HG03575 (cell line): ENCODE measurements at regions not wholly inside any gene's neighbourhood (a gene's known extent, or its start where the extent isn't known, plus 50 kb on each side); places are given as distances from the start of the nearest gene placed in this dataset.

Source experiments
- ATAC-seq: cut with Tn5 transposase; IDR thresholded peaks from one replicate; pipeline ENCODE4 v1.9.1; 2021; ENCODE audit not compliant: unreplicated experiment, insufficient number of reproducible peaks, low FRiP score; ENCODE audit errors: extremely low read depth

DNA sequence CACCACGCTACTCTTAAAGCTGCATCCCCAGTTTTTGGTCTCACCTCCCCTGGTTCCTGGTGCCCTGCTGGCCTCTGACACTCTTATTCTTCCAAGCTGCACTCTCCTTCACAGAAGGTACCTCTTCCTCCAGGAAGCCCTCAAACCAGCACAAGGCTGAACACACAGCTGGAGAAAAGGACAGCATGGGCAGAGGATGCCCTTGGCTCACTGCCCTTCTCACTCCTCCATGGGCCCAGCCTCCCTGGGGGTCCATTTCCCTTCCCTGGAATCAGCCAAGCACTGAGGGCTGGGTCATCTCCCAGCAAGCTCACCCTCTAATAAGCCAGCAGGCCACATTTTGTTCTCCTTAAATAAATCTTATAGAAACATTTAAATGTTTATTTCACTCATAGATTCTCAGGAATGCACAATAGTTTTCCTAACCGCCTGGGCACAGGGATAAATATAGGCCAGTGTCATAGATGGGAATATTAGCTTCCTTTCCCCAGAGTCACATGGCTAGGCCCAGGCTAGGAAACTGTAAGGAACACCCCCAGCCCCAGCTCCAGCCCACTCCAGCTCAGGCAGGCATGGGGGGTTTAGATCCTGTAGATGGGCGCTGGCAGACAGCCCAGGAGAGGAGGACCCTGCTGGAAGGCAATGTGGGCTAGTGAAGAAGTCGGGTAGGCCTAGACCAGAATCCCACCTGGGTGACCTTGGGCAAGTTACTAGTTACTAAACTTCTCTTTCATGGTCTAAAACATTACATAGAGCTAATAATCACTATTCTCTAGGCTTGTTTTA is 51.5 kb downstream of the IRAG1 start:
- no peak for ATAC-seq

DNA sequence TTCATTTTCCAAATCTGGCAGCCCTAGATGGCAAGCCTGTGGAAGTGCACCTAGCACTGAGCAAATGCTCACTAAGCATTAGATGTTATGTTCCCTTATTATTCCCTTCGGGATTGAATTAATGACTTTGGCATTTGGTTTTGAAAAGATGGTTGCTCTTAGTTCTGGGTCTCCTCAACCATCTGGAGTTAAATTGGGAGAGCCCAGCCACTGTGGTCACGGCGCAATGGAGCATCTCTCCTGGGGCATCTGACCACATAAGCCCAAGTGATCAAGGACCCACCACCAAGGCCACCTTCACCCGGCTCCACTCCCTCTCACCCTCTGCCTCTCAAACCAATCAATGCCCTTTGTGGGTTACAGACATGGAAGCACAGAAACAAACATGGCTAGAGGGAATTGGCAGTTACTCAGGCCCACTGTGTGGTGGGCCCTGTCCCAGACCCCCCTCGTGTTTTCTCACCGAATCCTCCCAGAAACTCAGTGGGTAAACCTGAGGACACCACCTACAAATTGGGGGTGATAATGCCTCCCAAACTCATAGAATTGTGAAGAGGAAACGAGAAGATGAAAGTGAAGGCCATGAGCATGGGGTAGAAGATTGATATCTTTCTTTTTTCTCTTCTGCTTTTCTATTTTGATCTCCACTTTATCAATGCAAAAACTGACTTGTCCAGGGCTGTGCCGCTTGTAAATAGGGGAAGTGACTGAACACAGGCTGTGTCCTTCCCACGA is 52.2 kb downstream of the IRAG1 start:
- ATAC-seq, result peak; percentile 70

DNA sequence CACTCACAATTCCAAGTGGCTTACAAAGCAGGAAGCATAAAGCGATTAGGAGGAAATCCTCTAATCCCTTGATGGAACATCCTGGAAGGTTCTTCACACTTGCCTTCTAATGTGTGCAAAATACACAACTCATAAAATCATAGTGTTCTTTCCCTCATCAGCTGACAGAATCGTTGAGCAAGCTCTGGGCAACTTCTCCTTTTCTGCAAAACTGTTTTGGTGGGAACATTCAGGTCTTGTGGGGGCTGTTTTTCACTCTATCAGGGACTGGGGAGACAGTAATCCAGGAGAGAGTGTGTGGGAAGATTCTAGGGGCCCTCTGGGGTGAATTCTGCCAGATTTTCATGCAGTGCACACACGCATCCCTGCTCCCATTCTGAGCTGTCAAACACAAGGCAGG is 53.2 kb downstream of the IRAG1 start:
- no peak for ATAC-seq

DNA sequence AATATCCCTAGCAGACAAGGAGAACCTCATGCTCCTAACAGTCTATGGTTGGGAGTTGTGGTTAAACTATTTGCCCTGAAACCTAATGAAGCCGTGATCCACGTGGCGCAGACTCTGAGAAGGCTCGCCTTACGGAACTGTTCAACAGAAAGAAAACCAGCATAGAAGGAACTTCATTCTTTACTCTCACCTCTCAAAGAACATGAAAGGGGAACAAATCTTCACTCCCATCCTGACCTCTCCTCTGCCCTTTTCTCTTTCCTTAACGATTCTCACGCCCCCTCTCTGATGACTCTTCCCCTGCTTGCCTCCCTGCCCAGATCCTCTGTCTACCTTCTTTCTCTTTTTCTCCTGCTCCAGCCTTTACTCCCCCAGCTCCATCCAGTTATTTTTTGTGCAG is 54.2 kb downstream of the IRAG1 start:
- no peak for ATAC-seq

DNA sequence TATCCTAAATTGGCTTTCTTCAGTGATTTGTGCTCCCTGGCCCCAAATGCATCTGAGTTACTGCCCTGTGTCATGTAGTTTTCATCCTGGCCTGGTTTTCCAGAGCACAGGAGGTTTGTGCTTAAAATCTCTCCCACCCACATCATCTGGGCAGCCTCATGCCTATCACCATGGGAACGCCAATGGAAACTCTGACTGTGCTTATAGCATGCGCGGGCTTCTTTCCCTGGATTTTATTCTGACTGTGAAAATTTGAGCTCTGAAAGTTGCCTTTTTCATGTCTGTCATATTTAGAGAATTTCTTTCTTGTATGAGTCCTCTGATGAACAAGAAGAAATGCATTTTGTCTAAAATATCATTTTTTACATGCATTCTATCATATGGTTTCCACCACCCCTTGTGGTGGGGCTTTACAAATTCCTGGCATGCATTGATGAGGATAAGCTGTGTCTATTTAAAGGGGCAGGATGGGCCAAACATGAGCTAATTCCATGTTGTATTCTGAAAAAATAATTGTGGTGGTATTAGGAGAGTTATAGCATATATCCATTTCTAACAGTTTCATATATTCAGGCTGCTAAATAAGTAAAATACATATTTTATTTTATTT is 55.1 kb downstream of the IRAG1 start:
- ATAC-seq, result no peak

DNA sequence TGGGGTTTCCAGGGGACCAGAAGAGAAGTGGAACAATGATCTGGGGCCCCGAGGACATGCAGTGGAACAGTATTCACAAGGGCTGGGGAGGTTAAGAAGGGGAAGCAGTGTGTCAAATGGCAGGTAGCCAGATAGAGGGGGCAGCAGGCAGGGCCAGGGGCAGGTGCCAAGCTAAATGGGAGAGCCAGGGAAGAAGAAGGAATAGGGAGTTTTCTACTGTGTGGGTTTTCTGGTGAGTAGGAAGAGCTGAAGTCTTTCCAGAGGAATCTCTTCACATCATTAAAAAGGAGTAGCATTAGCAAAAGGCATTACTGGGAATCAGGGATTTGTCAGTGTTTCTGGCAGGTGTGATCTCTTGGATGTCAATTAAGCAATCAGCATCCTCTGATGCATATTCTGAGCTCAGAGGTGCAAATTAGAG is 55.8 kb downstream of the IRAG1 start:
- ATAC-seq, result no peak

DNA sequence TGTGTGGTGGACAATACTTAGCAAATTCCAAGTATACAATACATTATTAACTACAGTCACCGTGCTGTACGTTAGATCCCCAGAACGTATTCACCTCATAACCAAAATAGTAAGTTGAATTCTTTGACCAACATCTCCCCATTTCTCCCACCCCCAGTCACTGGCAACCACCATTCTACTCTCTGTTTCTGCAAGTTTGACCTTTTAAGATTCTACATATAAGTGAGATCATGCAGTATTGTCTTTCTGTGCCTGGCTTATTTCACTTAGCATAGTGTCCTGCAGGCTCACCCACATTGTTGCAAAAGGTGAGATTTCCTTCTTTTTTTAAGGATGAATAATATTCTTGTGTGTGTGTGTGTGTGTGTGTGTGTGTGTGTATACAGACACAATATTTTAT is 59.1 kb downstream of the IRAG1 start:
- no peak for ATAC-seq

DNA sequence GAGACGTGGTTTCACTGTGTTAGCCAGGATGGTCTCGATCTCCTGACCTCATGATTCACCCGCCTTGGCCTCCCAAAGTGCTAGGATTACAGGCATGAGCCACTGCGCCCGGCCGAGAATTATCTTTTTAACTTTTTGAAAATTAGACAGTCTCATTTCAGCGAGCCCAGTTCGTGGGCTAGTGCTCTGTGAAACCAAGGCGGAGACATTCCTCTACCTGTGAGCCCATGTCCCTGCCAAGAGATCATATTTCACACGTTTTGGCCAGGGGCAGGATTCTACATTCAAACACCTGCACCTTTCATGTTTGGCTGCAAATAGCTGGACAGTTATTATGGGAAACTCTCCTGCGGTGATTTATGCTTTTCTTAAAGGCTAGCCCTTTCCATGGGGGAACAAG is 60.3 kb downstream of the IRAG1 start:
- ATAC-seq, result no peak

DNA sequence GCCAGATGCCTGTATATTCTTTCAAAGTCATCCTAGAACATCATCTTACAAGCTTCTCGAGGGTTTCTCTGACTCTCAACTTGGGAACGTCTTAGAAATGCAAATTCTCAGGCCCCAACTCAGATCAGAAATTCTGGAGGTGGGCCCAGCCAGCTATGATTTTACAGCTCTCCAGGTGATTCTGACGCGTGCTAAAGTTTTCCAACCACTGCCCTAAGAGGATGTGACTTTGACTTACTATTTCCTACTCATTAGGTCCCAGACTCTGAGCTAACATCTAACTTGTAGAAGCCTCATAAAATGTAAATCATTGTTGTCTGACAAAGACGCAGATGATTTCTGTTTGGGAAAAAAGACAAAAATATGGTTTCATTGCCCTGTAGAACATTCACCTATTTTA is 61.1 kb downstream of the IRAG1 start:
- ATAC-seq, result no peak

DNA sequence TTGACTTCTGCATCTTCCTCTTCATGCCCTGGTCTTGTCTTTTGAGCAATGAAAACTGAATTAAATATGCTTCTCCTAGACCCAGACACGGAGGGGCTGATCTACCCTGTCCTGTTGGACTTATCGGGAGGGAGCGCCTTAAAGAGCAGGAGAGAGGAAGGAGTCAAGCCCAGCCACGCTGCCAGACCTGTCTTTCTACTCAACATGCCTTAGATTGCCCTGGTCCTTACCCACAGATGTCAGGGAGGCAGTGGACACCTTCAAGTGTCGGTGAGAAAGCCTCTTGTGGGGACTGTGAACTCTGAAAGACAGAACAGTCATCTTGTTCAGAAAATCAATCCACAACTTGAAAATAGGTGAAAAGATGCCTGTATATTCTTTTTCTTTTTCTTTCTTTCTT is 61.8 kb downstream of the IRAG1 start:
- no peak for ATAC-seq

DNA sequence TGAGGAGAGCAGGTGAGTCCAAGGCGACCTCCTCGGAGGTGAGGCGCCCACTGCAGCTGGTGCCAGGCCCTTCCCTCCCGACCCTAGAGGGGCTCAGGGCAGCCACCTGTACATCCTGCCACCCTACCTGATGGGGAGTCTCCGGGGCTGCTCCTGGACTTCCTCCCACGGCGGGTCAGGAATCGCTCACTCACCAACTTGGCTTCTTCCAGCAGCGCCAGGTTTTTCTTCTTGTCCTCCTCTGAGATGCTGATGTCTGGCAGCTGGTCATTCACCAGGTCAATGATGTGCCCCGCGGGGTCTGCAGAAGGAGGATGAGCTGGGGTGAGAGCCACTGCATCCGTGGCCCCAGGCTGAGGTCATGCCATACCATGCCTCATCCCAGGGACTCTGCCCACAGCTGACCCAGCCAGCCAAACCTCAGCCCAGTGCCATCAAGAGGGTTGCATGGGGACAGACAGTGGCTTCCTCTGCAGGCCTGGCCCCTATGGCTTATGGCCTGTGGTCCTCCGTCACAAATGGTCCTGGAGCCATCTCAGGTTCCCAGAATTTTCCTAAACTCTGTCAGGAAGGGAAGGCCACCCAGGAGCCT is 61.0 kb upstream of the LYVE1 start:
- ATAC-seq, result no peak

DNA sequence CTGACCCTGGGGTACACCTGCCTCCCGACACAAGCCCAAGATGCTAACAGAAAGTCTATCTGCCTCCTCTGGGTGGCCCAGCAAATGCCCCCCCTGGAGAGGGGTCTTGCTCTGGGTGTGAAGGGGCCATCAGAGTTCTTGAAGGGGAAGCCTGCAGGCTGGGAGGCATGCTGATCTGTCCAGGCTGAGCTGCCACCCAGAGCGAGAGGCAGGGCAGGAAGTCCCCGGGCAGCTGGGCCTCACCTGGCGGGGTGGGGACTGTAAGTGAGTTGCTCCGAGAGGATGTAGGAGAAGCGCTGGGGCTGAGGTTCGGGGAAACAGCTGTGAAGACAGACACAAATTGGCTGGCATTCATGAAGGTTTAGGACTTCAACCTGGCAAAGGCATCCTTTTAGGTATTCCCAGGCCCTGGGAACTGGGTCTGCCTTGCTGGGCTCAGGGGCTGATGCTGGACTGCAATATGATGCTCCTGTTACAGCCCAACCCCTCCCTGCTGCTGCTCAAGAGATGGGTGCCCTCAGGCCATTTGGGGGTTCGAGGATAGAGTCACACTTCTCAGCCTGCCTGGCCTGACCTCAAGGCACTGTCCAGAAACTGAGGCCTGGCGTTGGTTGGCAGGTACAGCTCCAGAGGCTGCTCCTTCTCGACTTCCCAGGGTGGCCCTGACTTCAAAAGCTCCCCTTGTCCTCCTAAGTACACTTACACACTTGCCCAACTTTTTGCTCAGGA is 60.2 kb upstream of the LYVE1 start:
- ATAC-seq, result no peak

DNA sequence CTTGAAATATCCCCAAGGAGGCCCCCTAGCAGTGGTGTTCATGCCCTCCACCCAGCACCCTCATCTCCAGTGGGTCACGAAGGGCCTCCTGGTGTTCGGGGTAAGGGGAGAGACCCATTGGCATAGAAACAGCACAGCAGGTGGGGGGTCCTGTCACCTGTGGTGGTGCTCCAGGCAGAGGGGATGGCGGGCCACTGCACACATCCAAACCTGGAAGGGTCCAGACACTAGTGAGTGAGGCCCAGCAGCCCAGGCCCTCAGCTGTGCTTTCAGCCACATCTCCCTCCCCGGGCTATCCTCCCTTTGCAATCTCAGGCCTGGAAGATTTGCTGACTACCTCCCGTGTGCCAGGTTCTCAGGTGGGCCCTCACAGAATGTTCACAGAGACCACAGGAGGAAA is 59.4 kb upstream of the LYVE1 start:
- no peak for ATAC-seq

DNA sequence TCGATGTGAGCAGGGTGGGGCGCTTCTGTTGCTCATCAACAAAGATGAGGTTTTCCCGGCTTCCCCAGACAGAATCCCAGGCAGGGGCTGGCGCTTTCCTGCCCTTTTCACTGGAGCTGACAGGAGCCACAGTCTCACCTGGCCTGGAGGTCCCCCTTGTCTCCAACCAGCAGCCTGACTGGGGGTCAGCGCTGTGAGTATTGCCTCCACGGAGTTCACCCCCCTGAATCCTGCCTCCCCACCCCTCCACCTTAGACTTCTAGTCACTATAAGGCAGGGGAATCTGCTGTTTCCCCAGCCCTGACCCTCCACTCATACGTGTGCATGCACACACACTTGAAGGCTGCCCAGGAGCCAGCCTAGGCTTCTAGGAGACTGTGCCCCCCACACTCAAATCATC is 58.8 kb upstream of the LYVE1 start:
- ATAC-seq, result no peak

DNA sequence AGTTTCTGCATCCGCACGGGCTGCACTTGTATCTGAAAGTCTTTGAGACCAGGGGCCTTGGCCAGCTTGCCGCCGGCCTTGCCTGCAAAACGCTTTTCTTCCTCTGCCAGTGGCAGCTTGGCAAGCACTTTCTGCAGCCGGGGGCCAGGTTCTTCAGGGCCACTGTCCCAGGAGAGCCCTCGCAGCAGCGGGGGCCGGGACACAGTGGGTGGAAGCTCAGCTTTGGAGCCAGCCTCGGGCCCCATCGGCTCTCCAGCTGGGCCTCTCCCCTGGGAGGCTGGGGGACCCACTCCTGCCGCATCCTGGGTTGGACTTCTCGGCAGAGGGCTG is 57.5 kb upstream of the LYVE1 start:
- no peak for ATAC-seq

DNA sequence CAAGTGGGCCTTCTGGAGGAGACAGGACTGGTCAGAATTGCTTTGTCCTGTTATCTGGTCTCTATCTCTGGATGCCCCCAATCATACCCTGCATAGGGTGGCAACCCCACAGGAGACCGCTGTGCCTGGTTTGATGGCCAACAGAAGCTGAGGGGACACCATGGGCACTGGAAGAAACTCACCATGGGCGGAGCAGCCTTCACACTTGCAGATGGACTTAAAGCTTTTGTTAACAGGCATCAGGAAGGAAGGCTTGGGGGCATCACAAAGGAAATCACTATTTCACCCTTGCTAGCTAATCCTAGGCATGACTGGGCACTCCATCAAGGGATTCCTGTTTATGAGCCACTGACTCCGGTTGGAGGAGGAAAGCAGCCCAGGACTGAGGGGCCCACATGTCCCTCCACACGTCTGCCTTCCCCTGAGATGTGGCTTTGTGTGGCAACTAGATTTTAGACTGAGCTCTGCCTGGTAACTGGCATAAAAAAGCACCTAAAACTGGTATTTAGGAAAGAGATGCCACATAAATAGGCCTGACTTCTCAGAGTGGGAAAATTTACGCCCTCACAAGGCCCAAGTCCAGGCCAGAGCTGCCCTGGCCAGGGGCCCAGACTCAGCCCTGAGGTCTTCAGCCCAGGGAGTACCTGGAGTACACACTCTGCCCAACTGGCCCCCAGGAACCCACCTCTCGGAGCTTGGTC is 57.0 kb upstream of the LYVE1 start:
- ATAC-seq, result no peak

DNA sequence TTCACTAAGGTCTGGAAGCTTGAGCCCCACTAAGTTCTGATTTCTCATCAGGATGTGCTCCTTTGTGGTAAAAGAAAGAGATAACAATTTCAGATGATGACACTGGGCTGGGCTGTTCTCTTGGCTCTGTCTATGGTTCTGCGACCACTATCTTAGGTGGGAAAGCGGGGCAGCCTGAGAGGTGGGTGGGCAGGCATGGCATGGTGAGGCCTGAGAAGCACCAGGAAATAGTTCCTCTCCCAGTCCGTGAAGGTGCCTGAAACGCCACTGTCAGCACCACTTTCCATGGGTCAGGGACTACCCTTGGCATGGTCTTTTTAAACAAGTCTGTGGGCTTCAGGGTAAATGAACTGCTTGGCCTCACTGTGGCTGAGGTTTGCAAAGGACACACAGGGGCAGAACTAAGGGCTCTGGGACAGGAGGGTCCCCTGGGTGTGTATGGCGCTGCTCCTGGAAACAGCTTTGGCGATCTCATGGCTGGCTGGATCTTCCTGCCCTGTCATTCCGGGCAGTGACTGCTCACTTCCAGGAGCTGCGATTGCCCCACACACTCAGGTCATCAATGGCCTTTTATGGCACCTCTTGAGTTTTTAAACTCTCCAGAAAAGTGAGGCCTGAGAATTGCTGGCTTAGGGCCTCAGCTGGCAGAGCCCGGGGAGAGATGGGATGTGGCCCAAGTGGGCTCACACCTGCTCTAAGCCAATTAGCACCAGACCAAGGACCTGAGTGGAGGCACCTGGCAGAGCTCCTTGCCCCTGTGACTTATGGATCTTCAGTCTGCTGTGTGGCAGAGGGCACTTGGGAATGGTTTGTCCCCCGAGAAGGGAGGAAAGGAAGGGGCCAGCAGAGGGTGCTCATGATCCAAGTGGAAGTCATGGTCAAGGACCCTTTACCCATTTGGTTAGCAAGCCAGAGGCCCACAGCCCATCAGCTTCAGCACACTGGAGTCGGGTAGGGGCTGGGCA is 55.6 kb upstream of the LYVE1 start:
- no peak for ATAC-seq
